ENCODE measurements at regions not wholly inside any gene's neighbourhood (a gene's known extent, or its start where the extent isn't known, plus 50 kb on each side); places are given as distances from the start of the nearest gene placed in this dataset.

- Histone ChIP-seq H3K4me3 (ENCODE audit: low read depth, low read length) (peak overlapping the region; percentile 70; the same call in 1 of the 2 replicates), H3K27me3 (ENCODE audit: control insufficient read depth, insufficient read depth, low read length) (peaks cover 62% of the 10 kb centered on the region), H3K36me3 (ENCODE audit: control insufficient read depth, insufficient read depth, low read length) (no peaks in the 10 kb centered on the region), H3K9ac (ENCODE audit: low read depth, low read length) (no peak overlapping the region), H3K9me3 (ENCODE audit: control insufficient read depth, insufficient read depth, low read length) (no peaks in the 10 kb centered on the region), H3K27ac (ENCODE audit: low read depth, low read length) (peak overlapping the region; percentile 96), H3K4me1 (ENCODE audit: control insufficient read depth, insufficient read depth, low read length) (peaks cover 41% of the 10 kb centered on the region)
Measured at GRCh38 chr15:38074029-38074428, 139.6 kb downstream of the TMCO5A start.

- H3K4me3 ChIP-seq (ENCODE audit: low read depth, low read length), result no peak overlapping the region
- H3K27me3 ChIP-seq (ENCODE audit: control insufficient read depth, insufficient read depth, low read length), result peaks cover 48% of the 10 kb centered on the region
- H3K9me3 ChIP-seq (ENCODE audit: control insufficient read depth, insufficient read depth, low read length), result no peaks in the 10 kb centered on the region
- no peak overlapping the region for H3K27ac ChIP-seq (ENCODE audit: low read depth, low read length)
- H3K36me3 ChIP-seq (ENCODE audit: control insufficient read depth, insufficient read depth, low read length), result no peaks in the 10 kb centered on the region
- H3K4me1 ChIP-seq (ENCODE audit: control insufficient read depth, insufficient read depth, low read length), result peaks cover 32% of the 10 kb centered on the region
- no peak overlapping the region for H3K9ac ChIP-seq (ENCODE audit: low read depth, low read length)
Measured at GRCh38 chr15:38075466-38075865, 141.0 kb downstream of the TMCO5A start.

- Histone ChIP-seq H3K4me1 (ENCODE audit: control insufficient read depth, insufficient read depth, low read length) (peaks cover 28% of the 10 kb centered on the region), H3K9ac (ENCODE audit: low read depth, low read length) (no peak overlapping the region), H3K27ac (ENCODE audit: low read depth, low read length) (no peak overlapping the region), H3K9me3 (ENCODE audit: control insufficient read depth, insufficient read depth, low read length) (no peaks in the 10 kb centered on the region), H3K4me3 (ENCODE audit: low read depth, low read length) (no peak overlapping the region), H3K36me3 (ENCODE audit: control insufficient read depth, insufficient read depth, low read length) (no peaks in the 10 kb centered on the region), H3K27me3 (ENCODE audit: control insufficient read depth, insufficient read depth, low read length) (peaks cover 34% of the 10 kb centered on the region)
Measured at GRCh38 chr15:38076786-38077185, 142.3 kb downstream of the TMCO5A start.

- Histone ChIP-seq H3K27me3 (ENCODE audit: control insufficient read depth, insufficient read depth, low read length) (peaks cover 21% of the 10 kb centered on the region), H3K4me3 (ENCODE audit: low read depth, low read length) (no peak overlapping the region), H3K9me3 (ENCODE audit: control insufficient read depth, insufficient read depth, low read length) (no peaks in the 10 kb centered on the region), H3K9ac (ENCODE audit: low read depth, low read length) (no peak overlapping the region), H3K27ac (ENCODE audit: low read depth, low read length) (no peak overlapping the region), H3K4me1 (ENCODE audit: control insufficient read depth, insufficient read depth, low read length) (peaks cover 11% of the 10 kb centered on the region), H3K36me3 (ENCODE audit: control insufficient read depth, insufficient read depth, low read length) (no peaks in the 10 kb centered on the region)
Measured at GRCh38 chr15:38079236-38079635, 144.8 kb downstream of the TMCO5A start.

- Histone ChIP-seq H3K4me3 (ENCODE audit: low read depth, low read length) (no peak overlapping the region), H3K9me3 (ENCODE audit: control insufficient read depth, insufficient read depth, low read length) (no peaks in the 10 kb centered on the region), H3K9ac (ENCODE audit: low read depth, low read length) (no peak overlapping the region), H3K27ac (ENCODE audit: low read depth, low read length) (no peak overlapping the region), H3K36me3 (ENCODE audit: control insufficient read depth, insufficient read depth, low read length) (no peaks in the 10 kb centered on the region), H3K27me3 (ENCODE audit: control insufficient read depth, insufficient read depth, low read length) (peaks cover 6% of the 10 kb centered on the region; the same call in 1 of the 2 replicates), H3K4me1 (ENCODE audit: control insufficient read depth, insufficient read depth, low read length) (peaks cover 10% of the 10 kb centered on the region)
Measured at GRCh38 chr15:38080651-38081275, 146.3 kb downstream of the TMCO5A start.

GRCh38 chr15:38084289-38084688, 149.8 kb downstream of the TMCO5A start:
- Histone ChIP-seq H3K36me3 (ENCODE audit: control insufficient read depth, insufficient read depth, low read length) (no peaks in the 10 kb centered on the region), H3K4me1 (ENCODE audit: control insufficient read depth, insufficient read depth, low read length) (no peaks in the 10 kb centered on the region), H3K27ac (ENCODE audit: low read depth, low read length) (no peak overlapping the region), H3K9ac (ENCODE audit: low read depth, low read length) (no peak overlapping the region), H3K4me3 (ENCODE audit: low read depth, low read length) (no peak overlapping the region), H3K27me3 (ENCODE audit: control insufficient read depth, insufficient read depth, low read length) (no peaks in the 10 kb centered on the region), H3K9me3 (ENCODE audit: control insufficient read depth, insufficient read depth, low read length) (no peaks in the 10 kb centered on the region)

- H3K4me1 ChIP-seq (ENCODE audit: control insufficient read depth, insufficient read depth, low read length), result no peaks in the 10 kb centered on the region
- H3K27ac ChIP-seq (ENCODE audit: low read depth, low read length), result no peak overlapping the region
- H3K9me3 ChIP-seq (ENCODE audit: control insufficient read depth, insufficient read depth, low read length), result no peaks in the 10 kb centered on the region
- no peaks in the 10 kb centered on the region for H3K36me3 ChIP-seq (ENCODE audit: control insufficient read depth, insufficient read depth, low read length)
- H3K9ac ChIP-seq (ENCODE audit: low read depth, low read length), result no peak overlapping the region
- no peaks in the 10 kb centered on the region for H3K27me3 ChIP-seq (ENCODE audit: control insufficient read depth, insufficient read depth, low read length)
- H3K4me3 ChIP-seq (ENCODE audit: low read depth, low read length), result no peak overlapping the region
Measured at GRCh38 chr15:38085114-38085513, 150.7 kb downstream of the TMCO5A start.

GRCh38 chr15:38085931-38086568, 151.6 kb downstream of the TMCO5A start:
- Histone ChIP-seq H3K9ac (ENCODE audit: low read depth, low read length) (no peak overlapping the region), H3K4me3 (ENCODE audit: low read depth, low read length) (no peak overlapping the region), H3K4me1 (ENCODE audit: control insufficient read depth, insufficient read depth, low read length) (no peaks in the 10 kb centered on the region), H3K36me3 (ENCODE audit: control insufficient read depth, insufficient read depth, low read length) (no peaks in the 10 kb centered on the region), H3K27ac (ENCODE audit: low read depth, low read length) (no peak overlapping the region), H3K9me3 (ENCODE audit: control insufficient read depth, insufficient read depth, low read length) (no peaks in the 10 kb centered on the region), H3K27me3 (ENCODE audit: control insufficient read depth, insufficient read depth, low read length) (no peaks in the 10 kb centered on the region)

- H3K9me3 ChIP-seq (ENCODE audit: control insufficient read depth, insufficient read depth, low read length), result no peaks in the 10 kb centered on the region
- H3K4me1 ChIP-seq (ENCODE audit: control insufficient read depth, insufficient read depth, low read length), result no peaks in the 10 kb centered on the region
- H3K27me3 ChIP-seq (ENCODE audit: control insufficient read depth, insufficient read depth, low read length), result no peaks in the 10 kb centered on the region
- no peak overlapping the region for H3K27ac ChIP-seq (ENCODE audit: low read depth, low read length)
- no peak overlapping the region for H3K4me3 ChIP-seq (ENCODE audit: low read depth, low read length)
- no peaks in the 10 kb centered on the region for H3K36me3 ChIP-seq (ENCODE audit: control insufficient read depth, insufficient read depth, low read length)
- H3K9ac ChIP-seq (ENCODE audit: low read depth, low read length), result no peak overlapping the region
Measured at GRCh38 chr15:38086611-38087010, 152.2 kb downstream of the TMCO5A start.

GRCh38 chr15:38088971-38089370, 154.5 kb downstream of the TMCO5A start:
- Histone ChIP-seq H3K4me1 (ENCODE audit: control insufficient read depth, insufficient read depth, low read length) (no peaks in the 10 kb centered on the region), H3K9ac (ENCODE audit: low read depth, low read length) (no peak overlapping the region)

GRCh38 chr15:38090223-38090622, 155.8 kb downstream of the TMCO5A start:
- H3K9ac ChIP-seq (ENCODE audit: low read depth, low read length), result no peak overlapping the region

More at GRCh38 chr15:38088971-38089370, 154.5 kb downstream of the TMCO5A start:
- Histone ChIP-seq H3K27ac (ENCODE audit: low read depth, low read length) (no peak overlapping the region), H3K36me3 (ENCODE audit: control insufficient read depth, insufficient read depth, low read length) (no peaks in the 10 kb centered on the region), H3K27me3 (ENCODE audit: control insufficient read depth, insufficient read depth, low read length) (no peaks in the 10 kb centered on the region), H3K9me3 (ENCODE audit: control insufficient read depth, insufficient read depth, low read length) (no peaks in the 10 kb centered on the region), H3K4me3 (ENCODE audit: low read depth, low read length) (no peak overlapping the region)

More at GRCh38 chr15:38090223-38090622, 155.8 kb downstream of the TMCO5A start:
- Histone ChIP-seq H3K9me3 (ENCODE audit: control insufficient read depth, insufficient read depth, low read length) (no peaks in the 10 kb centered on the region), H3K27ac (ENCODE audit: low read depth, low read length) (no peak overlapping the region), H3K4me1 (ENCODE audit: control insufficient read depth, insufficient read depth, low read length) (no peaks in the 10 kb centered on the region), H3K4me3 (ENCODE audit: low read depth, low read length) (no peak overlapping the region), H3K27me3 (ENCODE audit: control insufficient read depth, insufficient read depth, low read length) (no peaks in the 10 kb centered on the region), H3K36me3 (ENCODE audit: control insufficient read depth, insufficient read depth, low read length) (no peaks in the 10 kb centered on the region)

All from HUES48 (cell line).